HFF-Myc (cell line): ENCODE measurements at regions not wholly inside any gene's neighbourhood (a gene's known extent, or its start where the extent isn't known, plus 50 kb on each side); places are given as distances from the start of the nearest gene placed in this dataset.

Experiments
- DNase-seq: peaks from one replicate; pipeline ENCODE4 v3.0.0-alpha.2; 2011; ENCODE audit warnings: low read depth; ENCODE audit errors: extremely low read depth
- H3K4me3 ChIP-seq: replicated peaks from 2 replicates; pipeline ENCODE4 v1.5.1; 2011; ENCODE audit warnings: low read depth, mild to moderate bottlenecking, control low read depth, low read length
- CTCF ChIP-seq: IDR thresholded peaks from 2 replicates; pipeline ENCODE4 v1.5.1; 2012; ENCODE audit warnings: mild to moderate bottlenecking, low read depth, low read length, control low read depth; ENCODE audit errors: missing control alignments

- H3K4me3 ChIP-seq = no peak overlapping the region
- TF ChIP-seq CTCF = no peak
- no peak for DNase-seq
These were observed 63.7 kb upstream of the RUFY1 start for GRCh38 chr5:179486596-179487051.

- no peak overlapping the region for H3K4me3 ChIP-seq
- no peak for DNase-seq
- no peak for TF ChIP-seq CTCF
These were observed 64.3 kb upstream of the RUFY1 start for GRCh38 chr5:179485845-179486575.

GRCh38 chr5:179484761-179485160, 65.6 kb upstream of the RUFY1 start:
- H3K4me3 ChIP-seq = no peak overlapping the region
- TF ChIP-seq CTCF = no peak
- DNase-seq = no peak

- no peak overlapping the region for H3K4me3 ChIP-seq
- no peak for TF ChIP-seq CTCF
- no peak for DNase-seq
These were observed 66.2 kb upstream of the RUFY1 start for GRCh38 chr5:179484201-179484600.

GRCh38 chr5:179478624-179479023, 71.7 kb upstream of the RUFY1 start:
- no peak for TF ChIP-seq CTCF
- DNase-seq = no peak
- H3K4me3 ChIP-seq = no peak overlapping the region

GRCh38 chr5:179475208-179475751, 75.1 kb upstream of the RUFY1 start:
- no peak for TF ChIP-seq CTCF
- H3K4me3 ChIP-seq = no peak overlapping the region
- DNase-seq = no peak
